RWPE2 (cell line): ENCODE measurements at regions not wholly inside any gene's neighbourhood (a gene's known extent, or its start where the extent isn't known, plus 50 kb on each side); places are given as distances from the start of the nearest gene placed in this dataset.
"Not testable (repeated sequence)": the region's sequence is repeated elsewhere in the genome, so short reads cannot be mapped to it uniquely, and the experiment has no call there.

Source experiments
- ATAC-seq: fragments of 200-7000 bp; cut with Tn5 transposase; 3 replicates; pipeline ENCODE4 v1.9.1; 2021; ENCODE audit warnings: low read depth
- DNase-seq: peaks from one replicate; pipeline ENCODE4 v3.0.0-alpha.2; 2020; ENCODE audit warnings: low spot score
- H3K27ac ChIP-seq: fragments of 450-650 bp; 2 replicates; pipeline ENCODE4 v1.5.1; 2017; ENCODE audit warnings: mild to moderate bottlenecking; ENCODE audit not compliant: poor library complexity, severe bottlenecking
- H3K27me3 ChIP-seq: fragments of 250-450 bp; sonication (Bioruptor Pico); 2 replicates; pipeline ENCODE4 v1.5.1; 2021; ENCODE audit warnings: mild to moderate bottlenecking, moderate library complexity; ENCODE audit not compliant: insufficient read depth, poor library complexity, severe bottlenecking
- H3K36me3 ChIP-seq: fragments of 250-450 bp; sonication (Bioruptor Pico); 2 replicates; pipeline ENCODE4 v1.5.1; 2020; ENCODE audit warnings: low read depth, mild to moderate bottlenecking, moderate library complexity
- H3K4me1 ChIP-seq: fragments of 250-450 bp; sonication (Bioruptor Pico); 2 replicates; pipeline ENCODE4 v1.5.1; 2021; ENCODE audit warnings: mild to moderate bottlenecking, moderate library complexity; ENCODE audit not compliant: insufficient read depth, poor library complexity, severe bottlenecking
- H3K4me3 ChIP-seq: fragments of 250-450 bp; sonication (Bioruptor Pico); 2 replicates; pipeline ENCODE4 v1.5.1; 2021; ENCODE audit warnings: mild to moderate bottlenecking, moderate library complexity; ENCODE audit not compliant: severe bottlenecking
- H3K9me3 ChIP-seq: fragments of 250-450 bp; sonication (Bioruptor Pico); 2 replicates; pipeline ENCODE4 v1.5.1; 2021; ENCODE audit warnings: mild to moderate bottlenecking, moderate library complexity; ENCODE audit not compliant: severe bottlenecking
- TF ChIP-seq, protein P1 (sequence below): fragments of 450-650 bp; IDR thresholded peaks from one replicate; pipeline ENCODE4 v1.5.1; 2017; ENCODE audit warnings: mild to moderate bottlenecking, moderate library complexity; ENCODE audit not compliant: poor library complexity, severe bottlenecking

DNA sequence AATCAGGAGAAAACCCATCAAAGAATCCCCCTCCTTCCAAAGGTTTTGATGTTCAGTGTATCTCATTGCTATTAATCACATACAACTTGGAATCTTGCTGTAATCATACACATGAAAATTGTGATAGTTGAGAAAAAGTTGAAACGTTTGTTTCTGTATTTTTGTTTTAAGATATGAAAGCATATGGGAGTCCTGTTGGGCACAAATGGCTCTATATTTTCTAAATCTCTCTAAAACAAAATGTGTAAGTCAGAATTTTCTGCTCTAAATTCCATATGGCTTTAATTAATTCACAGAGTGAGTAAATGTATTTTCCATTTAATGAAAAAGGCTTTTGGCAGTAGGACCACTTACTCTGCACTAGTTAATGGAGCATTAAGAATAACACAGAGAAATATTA lies 140.2 kb downstream of the MOSPD2 start:
- no peak for ATAC-seq

DNA sequence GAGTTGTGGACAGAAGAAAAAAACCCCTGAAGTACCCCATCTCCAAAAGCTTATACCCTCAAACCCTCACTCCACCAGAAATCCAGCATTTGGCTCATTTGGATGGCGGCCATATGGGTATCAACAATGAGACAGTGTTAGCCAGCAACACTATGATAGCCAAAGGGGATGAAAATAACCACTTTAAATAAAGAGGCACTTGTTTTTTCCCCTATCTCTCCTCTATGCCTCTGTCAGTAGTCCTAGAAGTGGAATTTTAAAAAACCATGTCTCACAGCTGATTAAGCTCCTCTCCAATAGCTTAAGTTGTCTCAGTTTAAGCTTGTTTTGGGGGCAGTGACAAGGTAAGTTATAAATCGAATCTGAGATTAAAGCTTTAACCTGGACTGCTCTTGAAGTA lies 124.0 kb downstream of the MOSPD2 start:
- Histone ChIP-seq H3K36me3 (no peaks in the 10 kb centered on the region), H3K4me1 (no peaks in the 10 kb centered on the region), H3K27me3 (no peaks in the 10 kb centered on the region), H3K4me3 (no peak overlapping the region), H3K9me3 (no peaks in the 10 kb centered on the region), H3K27ac (no peak overlapping the region)
- DNase-seq (no peak), ATAC-seq (no peak)
- TF ChIP-seq, protein P1, sequence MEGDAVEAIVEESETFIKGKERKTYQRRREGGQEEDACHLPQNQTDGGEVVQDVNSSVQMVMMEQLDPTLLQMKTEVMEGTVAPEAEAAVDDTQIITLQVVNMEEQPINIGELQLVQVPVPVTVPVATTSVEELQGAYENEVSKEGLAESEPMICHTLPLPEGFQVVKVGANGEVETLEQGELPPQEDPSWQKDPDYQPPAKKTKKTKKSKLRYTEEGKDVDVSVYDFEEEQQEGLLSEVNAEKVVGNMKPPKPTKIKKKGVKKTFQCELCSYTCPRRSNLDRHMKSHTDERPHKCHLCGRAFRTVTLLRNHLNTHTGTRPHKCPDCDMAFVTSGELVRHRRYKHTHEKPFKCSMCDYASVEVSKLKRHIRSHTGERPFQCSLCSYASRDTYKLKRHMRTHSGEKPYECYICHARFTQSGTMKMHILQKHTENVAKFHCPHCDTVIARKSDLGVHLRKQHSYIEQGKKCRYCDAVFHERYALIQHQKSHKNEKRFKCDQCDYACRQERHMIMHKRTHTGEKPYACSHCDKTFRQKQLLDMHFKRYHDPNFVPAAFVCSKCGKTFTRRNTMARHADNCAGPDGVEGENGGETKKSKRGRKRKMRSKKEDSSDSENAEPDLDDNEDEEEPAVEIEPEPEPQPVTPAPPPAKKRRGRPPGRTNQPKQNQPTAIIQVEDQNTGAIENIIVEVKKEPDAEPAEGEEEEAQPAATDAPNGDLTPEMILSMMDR = no peak

More for the DNA sequence above, 140.2 kb downstream of the MOSPD2 start:
- Histone ChIP-seq H3K27ac (no peak overlapping the region), H3K27me3 (no peaks in the 10 kb centered on the region), H3K4me1 (no peaks in the 10 kb centered on the region), H3K9me3 (no peaks in the 10 kb centered on the region), H3K4me3 (no peak overlapping the region), H3K36me3 (no peaks in the 10 kb centered on the region)
- TF ChIP-seq, protein P1 = no peak
- DNase-seq = no peak

DNA sequence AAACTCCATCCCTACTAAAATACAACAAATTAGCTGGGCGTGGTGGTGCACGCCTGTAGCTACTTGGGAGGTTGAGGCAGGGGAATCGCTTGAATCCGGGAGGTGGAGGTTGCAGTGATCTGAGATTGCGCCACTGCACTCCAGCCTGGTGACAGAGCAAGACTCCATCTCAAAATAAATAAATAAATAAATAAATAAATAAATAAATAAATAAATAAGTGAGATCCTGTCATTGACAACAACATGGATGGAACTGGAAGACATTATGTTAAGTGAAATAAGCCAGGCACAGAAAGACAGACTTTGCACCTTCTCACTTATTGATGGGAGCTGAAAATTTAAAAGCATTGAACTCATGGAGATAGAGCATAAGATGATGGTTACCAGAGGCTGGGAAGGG lies 111.2 kb downstream of the MOSPD2 start:
- not testable (repeated sequence) for DNase-seq

More for the DNA sequence above, 111.2 kb downstream of the MOSPD2 start:
- not testable (repeated sequence) for H3K4me3 ChIP-seq, H3K4me1 ChIP-seq, H3K36me3 ChIP-seq, H3K27me3 ChIP-seq, H3K27ac ChIP-seq, ATAC-seq, H3K9me3 ChIP-seq
